ENCODE measurements at regions not wholly inside any gene's neighbourhood (a gene's known extent, or its start where the extent isn't known, plus 50 kb on each side); places are given as distances from the start of the nearest gene placed in this dataset.

- Histone ChIP-seq H3K4me1 (ENCODE audit: insufficient read depth, low read length, poor library complexity, severe bottlenecking) (no peaks in the 10 kb centered on the region), H4K20me1 (ENCODE audit: insufficient read depth, low read length) (no peaks in the 10 kb centered on the region), H3K4me2 (ENCODE audit: low read length) (no peak overlapping the region), H3K9me3 (ENCODE audit: low read length) (no peaks in the 10 kb centered on the region), H3K4me3 (ENCODE audit: low read depth, low read length, poor library complexity, severe bottlenecking) (no peak overlapping the region), H2AFZ (ENCODE audit: low read length) (no peak overlapping the region), H3K79me2 (ENCODE audit: insufficient read depth, low read depth, low read length) (no peaks in the 10 kb centered on the region), H3K36me3 (ENCODE audit: insufficient read depth, low read length) (no peaks in the 10 kb centered on the region), H3K27ac (ENCODE audit: low read depth, low read length, poor library complexity, severe bottlenecking) (no peak overlapping the region), H3K9me2 (ENCODE audit: insufficient read depth, low read length) (no peaks in the 10 kb centered on the region)
- CTCF ChIA-PET (ENCODE audit: unreplicated experiment): no interaction called here
- no peak for TF ChIP-seq CTCF (conservative IDR thresholded peaks at IDR 0.05; ENCODE audit: low read length)
- TF ChIP-seq EZH2phosphoT487 (IDR thresholded peaks at IDR 0.05; ENCODE audit: borderline replicate concordance, low read depth, low read length): no peak
- POLR2A ChIA-PET: interaction anchor here (0.6 kb wide), 1 partner anchor 29 kb away, joined by 4 read pairs; no protein-coding TSS in a partner anchor
- intact Hi-C loops (cut with micrococcal nuclease; ENCODE audit: unreplicated experiment): no loop called here
- no TSS peak for BruUV-seq (replicated peaks)
- DNase-seq (ENCODE audit: low spot score): no peak
Measured at GRCh38 chr3:6601374-6601773, 259.5 kb upstream of the GRM7 start.

- H2AFZ ChIP-seq (ENCODE audit: low read length): no peak overlapping the region
- H3K79me2 ChIP-seq (ENCODE audit: insufficient read depth, low read depth, low read length): no peaks in the 10 kb centered on the region
- no TSS peak for BruUV-seq (replicated peaks)
- TF ChIP-seq EZH2phosphoT487 (IDR thresholded peaks at IDR 0.05; ENCODE audit: borderline replicate concordance, low read depth, low read length): no peak
- no peak for TF ChIP-seq CTCF (conservative IDR thresholded peaks at IDR 0.05; ENCODE audit: low read length)
- H3K36me3 ChIP-seq (ENCODE audit: insufficient read depth, low read length): no peaks in the 10 kb centered on the region
- no peaks in the 10 kb centered on the region for H3K4me1 ChIP-seq (ENCODE audit: insufficient read depth, low read length, poor library complexity, severe bottlenecking)
- ChIA-PET CTCF (ENCODE audit: unreplicated experiment) (no interaction called here), POLR2A (no interaction called here)
- H3K27ac ChIP-seq (ENCODE audit: low read depth, low read length, poor library complexity, severe bottlenecking): no peak overlapping the region
- intact Hi-C loops (cut with micrococcal nuclease; ENCODE audit: unreplicated experiment): no loop called here
- H3K4me2 ChIP-seq (ENCODE audit: low read length): no peak overlapping the region
- DNase-seq (ENCODE audit: low spot score): no peak
- no peak overlapping the region for H3K4me3 ChIP-seq (ENCODE audit: low read depth, low read length, poor library complexity, severe bottlenecking)
- no peaks in the 10 kb centered on the region for H3K9me2 ChIP-seq (ENCODE audit: insufficient read depth, low read length)
- no peaks in the 10 kb centered on the region for H3K9me3 ChIP-seq (ENCODE audit: low read length)
- H4K20me1 ChIP-seq (ENCODE audit: insufficient read depth, low read length): no peaks in the 10 kb centered on the region
Measured at GRCh38 chr3:6602329-6602728, 258.6 kb upstream of the GRM7 start.

GRCh38 chr3:6605227-6605626 lies 255.7 kb upstream of the GRM7 start:
- intact Hi-C loops (cut with micrococcal nuclease; ENCODE audit: unreplicated experiment): no loop called here
- no TSS peak for BruUV-seq (replicated peaks)
- CTCF ChIA-PET (ENCODE audit: unreplicated experiment): no interaction called here

More at GRCh38 chr3:6605227-6605626, 255.7 kb upstream of the GRM7 start:
- Histone ChIP-seq H3K9me3 (ENCODE audit: low read length) (no peaks in the 10 kb centered on the region), H3K4me1 (ENCODE audit: insufficient read depth, low read length, poor library complexity, severe bottlenecking) (no peaks in the 10 kb centered on the region), H3K79me2 (ENCODE audit: insufficient read depth, low read depth, low read length) (no peaks in the 10 kb centered on the region), H3K4me2 (ENCODE audit: low read length) (no peak overlapping the region), H3K4me3 (ENCODE audit: low read depth, low read length, poor library complexity, severe bottlenecking) (no peak overlapping the region), H2AFZ (ENCODE audit: low read length) (no peak overlapping the region), H3K36me3 (ENCODE audit: insufficient read depth, low read length) (no peaks in the 10 kb centered on the region), H3K9me2 (ENCODE audit: insufficient read depth, low read length) (no peaks in the 10 kb centered on the region), H3K27ac (ENCODE audit: low read depth, low read length, poor library complexity, severe bottlenecking) (no peak overlapping the region), H4K20me1 (ENCODE audit: insufficient read depth, low read length) (no peaks in the 10 kb centered on the region)
- POLR2A ChIA-PET: no interaction called here
- TF ChIP-seq EZH2phosphoT487 (IDR thresholded peaks at IDR 0.05; ENCODE audit: borderline replicate concordance, low read depth, low read length): no peak
- no peak for TF ChIP-seq CTCF (conservative IDR thresholded peaks at IDR 0.05; ENCODE audit: low read length)
- DNase-seq (ENCODE audit: low spot score): no peak

Measured in OCI-LY7 (cell line).